ENCODE measurements at regions not wholly inside any gene's neighbourhood (a gene's known extent, or its start where the extent isn't known, plus 50 kb on each side); places are given as distances from the start of the nearest gene placed in this dataset.

- CTCF ChIA-PET: no interaction called here
- H3K4me1 Mint-ChIP-seq: no peaks in the 10 kb centered on the region
- POLR2A ChIA-PET: no interaction called here
- DNase-seq: no peak
- peaks cover 2% of the 10 kb centered on the region for H3K9me3 Mint-ChIP-seq
- H3K27ac Mint-ChIP-seq: no peak overlapping the region
- H3K4me3 Mint-ChIP-seq: no peak overlapping the region
- no peaks in the 10 kb centered on the region for H3K36me3 Mint-ChIP-seq (ENCODE audit: low read depth)
- H3K27me3 Mint-ChIP-seq: no peaks in the 10 kb centered on the region
Observed at GRCh38 chr6:21679761-21680265, 86.3 kb downstream of the SOX4 start.

GRCh38 chr6:21680611-21681010 is 87.1 kb downstream of the SOX4 start:
- no peak for DNase-seq
- Mint-ChIP-seq H3K4me3 (no peak overlapping the region), H3K9me3 (peaks cover 2% of the 10 kb centered on the region), H3K36me3 (ENCODE audit: low read depth) (no peaks in the 10 kb centered on the region), H3K27ac (no peak overlapping the region), H3K27me3 (no peaks in the 10 kb centered on the region), H3K4me1 (no peaks in the 10 kb centered on the region)
- ChIA-PET POLR2A (no interaction called here), CTCF (no interaction called here)

- Mint-ChIP-seq H3K27me3 (no peaks in the 10 kb centered on the region), H3K27ac (no peak overlapping the region), H3K36me3 (ENCODE audit: low read depth) (no peaks in the 10 kb centered on the region), H3K4me1 (no peaks in the 10 kb centered on the region), H3K9me3 (no peaks in the 10 kb centered on the region), H3K4me3 (no peak overlapping the region)
- ChIA-PET POLR2A (no interaction called here), CTCF (interaction anchor here (0.6 kb wide), 1 partner anchor 618 kb away, joined by 3 read pairs; no protein-coding TSS in a partner anchor)
- no peak for DNase-seq
Observed at GRCh38 chr6:21690489-21690888, 96.9 kb downstream of the SOX4 start.

GRCh38 chr6:21691685-21692346 is 98.3 kb downstream of the SOX4 start:
- H3K9me3 Mint-ChIP-seq: no peaks in the 10 kb centered on the region
- no peak overlapping the region for H3K4me3 Mint-ChIP-seq
- CTCF ChIA-PET: no interaction called here
- no peaks in the 10 kb centered on the region for H3K36me3 Mint-ChIP-seq (ENCODE audit: low read depth)
- no peaks in the 10 kb centered on the region for H3K4me1 Mint-ChIP-seq
- DNase-seq: no peak
- H3K27me3 Mint-ChIP-seq: no peaks in the 10 kb centered on the region
- no peak overlapping the region for H3K27ac Mint-ChIP-seq
- POLR2A ChIA-PET: no interaction called here

- CTCF ChIA-PET: no interaction called here
- Mint-ChIP-seq H3K4me1 (no peaks in the 10 kb centered on the region), H3K9me3 (no peaks in the 10 kb centered on the region)
Observed at GRCh38 chr6:21692721-21693120, 99.2 kb downstream of the SOX4 start.

GRCh38 chr6:21694168-21694567 is 100.6 kb downstream of the SOX4 start:
- H3K4me1 Mint-ChIP-seq: no peaks in the 10 kb centered on the region
- H3K27ac Mint-ChIP-seq: no peak overlapping the region
- POLR2A ChIA-PET: no interaction called here
- CTCF ChIA-PET: no interaction called here
- no peaks in the 10 kb centered on the region for H3K36me3 Mint-ChIP-seq (ENCODE audit: low read depth)
- no peaks in the 10 kb centered on the region for H3K9me3 Mint-ChIP-seq
- DNase-seq: no peak
- no peaks in the 10 kb centered on the region for H3K27me3 Mint-ChIP-seq
- H3K4me3 Mint-ChIP-seq: no peak overlapping the region

More at GRCh38 chr6:21692721-21693120, 99.2 kb downstream of the SOX4 start:
- Mint-ChIP-seq H3K4me3 (no peak overlapping the region), H3K27ac (no peak overlapping the region), H3K27me3 (no peaks in the 10 kb centered on the region), H3K36me3 (ENCODE audit: low read depth) (no peaks in the 10 kb centered on the region)
- POLR2A ChIA-PET: no interaction called here
- DNase-seq: no peak

GRCh38 chr6:21707524-21708319 is 114.2 kb downstream of the SOX4 start:
- no peak for DNase-seq
- Mint-ChIP-seq H3K4me3 (no peak overlapping the region), H3K4me1 (no peaks in the 10 kb centered on the region), H3K27me3 (no peaks in the 10 kb centered on the region), H3K9me3 (no peaks in the 10 kb centered on the region), H3K27ac (no peak overlapping the region), H3K36me3 (ENCODE audit: low read depth) (no peaks in the 10 kb centered on the region)
- POLR2A ChIA-PET: no interaction called here
- CTCF ChIA-PET: no interaction called here

- no peak for DNase-seq
- no peak overlapping the region for H3K27ac Mint-ChIP-seq
- CTCF ChIA-PET: no interaction called here
- no peaks in the 10 kb centered on the region for H3K9me3 Mint-ChIP-seq
- no peak overlapping the region for H3K4me3 Mint-ChIP-seq
- no peaks in the 10 kb centered on the region for H3K27me3 Mint-ChIP-seq
- no peaks in the 10 kb centered on the region for H3K36me3 Mint-ChIP-seq (ENCODE audit: low read depth)
- POLR2A ChIA-PET: no interaction called here
- no peaks in the 10 kb centered on the region for H3K4me1 Mint-ChIP-seq
Observed at GRCh38 chr6:21708320-21708580, 114.7 kb downstream of the SOX4 start.

- ChIA-PET CTCF (no interaction called here), POLR2A (no interaction called here)
- no peaks in the 10 kb centered on the region for H3K9me3 Mint-ChIP-seq
- H3K36me3 Mint-ChIP-seq (ENCODE audit: low read depth): no peaks in the 10 kb centered on the region
- H3K27ac Mint-ChIP-seq: no peak overlapping the region
- H3K4me3 Mint-ChIP-seq: no peak overlapping the region
- no peaks in the 10 kb centered on the region for H3K27me3 Mint-ChIP-seq
- no peak for DNase-seq
- no peaks in the 10 kb centered on the region for H3K4me1 Mint-ChIP-seq
Observed at GRCh38 chr6:21710216-21710615, 116.7 kb downstream of the SOX4 start.

GRCh38 chr6:21710908-21711627 is 117.5 kb downstream of the SOX4 start:
- H3K9me3 Mint-ChIP-seq: no peaks in the 10 kb centered on the region
- no peaks in the 10 kb centered on the region for H3K4me1 Mint-ChIP-seq
- DNase-seq: no peak
- no peaks in the 10 kb centered on the region for H3K36me3 Mint-ChIP-seq (ENCODE audit: low read depth)
- no peak overlapping the region for H3K27ac Mint-ChIP-seq
- no peak overlapping the region for H3K4me3 Mint-ChIP-seq
- no peaks in the 10 kb centered on the region for H3K27me3 Mint-ChIP-seq
- POLR2A ChIA-PET: no interaction called here
- CTCF ChIA-PET: no interaction called here

GRCh38 chr6:21712213-21712612 is 118.7 kb downstream of the SOX4 start:
- no peak for DNase-seq
- Mint-ChIP-seq H3K4me3 (no peak overlapping the region), H3K27ac (no peak overlapping the region), H3K36me3 (ENCODE audit: low read depth) (no peaks in the 10 kb centered on the region), H3K27me3 (no peaks in the 10 kb centered on the region), H3K4me1 (no peaks in the 10 kb centered on the region), H3K9me3 (peaks cover 2% of the 10 kb centered on the region)
- ChIA-PET POLR2A (no interaction called here), CTCF (no interaction called here)

- H3K27me3 Mint-ChIP-seq: no peaks in the 10 kb centered on the region
- no peaks in the 10 kb centered on the region for H3K36me3 Mint-ChIP-seq (ENCODE audit: low read depth)
- H3K9me3 Mint-ChIP-seq: peaks cover 2% of the 10 kb centered on the region
- ChIA-PET POLR2A (no interaction called here), CTCF (no interaction called here)
- no peak for DNase-seq
- H3K27ac Mint-ChIP-seq: no peak overlapping the region
- H3K4me3 Mint-ChIP-seq: no peak overlapping the region
- no peaks in the 10 kb centered on the region for H3K4me1 Mint-ChIP-seq
Observed at GRCh38 chr6:21713481-21713880, 119.9 kb downstream of the SOX4 start.

- no peak overlapping the region for H3K4me3 Mint-ChIP-seq
- DNase-seq: no peak
- no peaks in the 10 kb centered on the region for H3K4me1 Mint-ChIP-seq
- H3K27me3 Mint-ChIP-seq: no peaks in the 10 kb centered on the region
- ChIA-PET POLR2A (no interaction called here), CTCF (no interaction called here)
- no peak overlapping the region for H3K27ac Mint-ChIP-seq
- no peaks in the 10 kb centered on the region for H3K36me3 Mint-ChIP-seq (ENCODE audit: low read depth)
- peaks cover 2% of the 10 kb centered on the region for H3K9me3 Mint-ChIP-seq
Observed at GRCh38 chr6:21715180-21715579, 121.6 kb downstream of the SOX4 start.

- DNase-seq: no peak
- Mint-ChIP-seq H3K27ac (no peak overlapping the region), H3K4me1 (peaks cover 1% of the 10 kb centered on the region), H3K36me3 (ENCODE audit: low read depth) (no peaks in the 10 kb centered on the region), H3K27me3 (no peaks in the 10 kb centered on the region), H3K4me3 (no peak overlapping the region), H3K9me3 (no peaks in the 10 kb centered on the region)
- ChIA-PET POLR2A (no interaction called here), CTCF (no interaction called here)
Observed at GRCh38 chr6:21722510-21722909, 129.0 kb downstream of the SOX4 start.

Measured in activated CD4-positive, alpha-beta memory T cell treated with anti-CD3 and anti-CD28 coated beads, Interleukin-2, amount 10 ng/mL, durations not matched to agents 7 days and 5 days (primary cell).